Heart right ventricle (tissue), 16 donors: ENCODE measurements at regions not wholly inside any gene's neighbourhood (a gene's known extent, or its start where the extent isn't known, plus 50 kb on each side); places are given as distances from the start of the nearest gene placed in this dataset.

ENCODE experiments used
- ATAC-seq, 8 donors: fragments of 200-7000 bp; cut with Tn5 transposase; one replicate each; pipeline ENCODE4 v1.9.1; 2020; ENCODE audit warnings: mild to moderate bottlenecking in 8 of 8, moderate library complexity in 8 of 8, moderate number of reproducible peaks in 1 of 8
- DNase-seq, 2 donors: peaks; one replicate each; pipeline ENCODE4 v3.0.0-alpha.2; 2020
- H3K27ac ChIP-seq, 10 donors: fragments of 200-600 bp; sonication (generic) in 2 of 10; one replicate each; pipeline versions ENCODE4 v1.5.0 to v1.8.0; 2020 to 2022; ENCODE audit warnings: mild to moderate bottlenecking in 3 of 10
- H3K27me3 ChIP-seq, 7 donors: fragments of 200-600 bp; one replicate each; pipeline ENCODE4 v1.8.0; 2021 to 2022; ENCODE audit warnings: mild to moderate bottlenecking in 2 of 7
- H3K36me3 ChIP-seq, 9 donors: fragments of 200-600 bp; sonication (generic) in 1 of 9; one replicate each; pipeline versions ENCODE4 v1.5.0 to v1.8.0; 2020 to 2022; ENCODE audit warnings: mild to moderate bottlenecking in 2 of 9
- H3K4me1 ChIP-seq, 9 donors: fragments of 200-600 bp; sonication (generic) in 1 of 9; one replicate each; pipeline versions ENCODE4 v1.5.0 to v1.8.0; 2020 to 2022; ENCODE audit warnings: mild to moderate bottlenecking in 4 of 9
- H3K4me3 ChIP-seq, 10 donors: fragments of 200-600 bp; sonication (generic) in 2 of 10; one replicate each; pipeline versions ENCODE4 v1.5.0 to v1.8.0; 2020 to 2022; ENCODE audit warnings: mild to moderate bottlenecking in 7 of 10, moderate library complexity in 2 of 10
- H3K9me3 ChIP-seq, 11 donors: fragments of 200-600 bp in 10 of 11; sonication (generic) in 2 of 11; one replicate each; pipeline versions ENCODE4 v1.5.0 to v1.8.0; 2013 to 2022; ENCODE audit warnings: mild to moderate bottlenecking in 2 of 11, control low read depth in 1 of 11, moderate library complexity in 1 of 11
- WGBS, 2 donors: extraction: QIAGEN DNeasy Blood & Tissue Kit; methylation state at CpG; one replicate each; pipeline ENCODE4 v1.1.7; 2013; ENCODE audit warnings: inconsistent platforms in 1 of 2; 5-methylcytosine and 5-hydroxymethylcytosine counted together
- intact Hi-C, 10 donors: fragments of 100-400 bp; cut with DNase I; formaldehyde crosslinking; loops; one replicate each; pipeline versions ENCODE4 v1.11.1 to v1.14.2; 2022
- TF ChIP-seq, protein P1 (sequence below), 9 donors: fragments of 200-600 bp; sonication (generic) in 2 of 9; IDR thresholded peaks; one replicate each; pipeline versions ENCODE4 v1.5.0 to v1.8.0; 2021 to 2022; ENCODE audit warnings: antibody characterized with exemption in 9 of 9, mild to moderate bottlenecking in 5 of 9, moderate library complexity in 1 of 9
- donor health status: Arrhythmogenic right ventricular cardiomyopathy.
- donor health status: ischemic (EF 13 %, LVEDD 7.1; RV severe dilation, severe dysfunction).
- donor health status: healthy with polysubstance abuse.
- donor health status: DM: no; HTN: yes; CAD: no.
- donor health status: DM: no; HTN: no; CAD: no.
- donor health status: ischemic (EF 25% LVEDD 6.9; RV normal size, moderate dysfunction).
- donor health status: ischemic (EF 25% LVEDD 5.7; RV mildly dilated, moderate dysfunction).
- donor health status: healthy.
- donor health status: DM: yes; HTN: yes; CAD: no.
- donor health status: Ischemic cardiomyopathy.
- donor health status: ischemic (EF 35%, LVEDD 5.7; RV mildly dilated, moderate dysfunction).
- donor health status: nonischemic (EF 11% LVEDD 7.7; RV severe dilation, severe dysfunction).
- donor health status: DM: yes; HTN: yes; CAD: no.
- donor health status: PGD.
- donor health status: ischemic (EF 29% LVEDD 5.4; RV normal size, mild dysfunction).
- donor health status: nonischemic (EF 23%, LVEDD 6.1; RV moderate dilation, normal function).

DNA sequence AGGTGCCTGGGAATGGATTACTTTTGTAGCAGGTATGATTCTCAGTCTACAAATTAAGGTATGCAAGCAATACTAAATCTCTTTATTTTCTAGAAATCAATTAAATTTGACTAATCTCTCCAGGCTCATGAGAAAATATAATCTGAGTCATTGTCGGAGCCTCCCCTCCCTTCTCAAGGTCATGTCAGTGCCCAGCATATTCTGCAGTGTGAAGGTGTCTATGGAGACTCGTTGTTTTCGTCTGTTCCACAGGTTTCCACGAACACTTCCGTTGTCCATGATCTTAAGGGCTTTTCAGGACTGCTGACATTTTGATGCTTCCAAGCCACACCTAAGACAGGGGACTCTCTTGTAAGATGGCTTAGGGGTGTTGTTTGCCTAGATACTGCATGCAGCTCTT, 56.6 kb upstream of the SCOC start:
- intact Hi-C loops, result no loop called here
- Histone ChIP-seq H3K36me3 (no peaks in the 10 kb centered on the region), H3K27ac (no peak overlapping the region), H3K27me3 (no peaks in the 10 kb centered on the region), H3K9me3 (peaks cover 0 to 7% (median 0%) of the 10 kb centered on the region in 11 donors), H3K4me3 (no peak overlapping the region), H3K4me1 (peaks cover 0 to 4% (median 0%) of the 10 kb centered on the region in 9 donors)
- TF ChIP-seq, protein P1, sequence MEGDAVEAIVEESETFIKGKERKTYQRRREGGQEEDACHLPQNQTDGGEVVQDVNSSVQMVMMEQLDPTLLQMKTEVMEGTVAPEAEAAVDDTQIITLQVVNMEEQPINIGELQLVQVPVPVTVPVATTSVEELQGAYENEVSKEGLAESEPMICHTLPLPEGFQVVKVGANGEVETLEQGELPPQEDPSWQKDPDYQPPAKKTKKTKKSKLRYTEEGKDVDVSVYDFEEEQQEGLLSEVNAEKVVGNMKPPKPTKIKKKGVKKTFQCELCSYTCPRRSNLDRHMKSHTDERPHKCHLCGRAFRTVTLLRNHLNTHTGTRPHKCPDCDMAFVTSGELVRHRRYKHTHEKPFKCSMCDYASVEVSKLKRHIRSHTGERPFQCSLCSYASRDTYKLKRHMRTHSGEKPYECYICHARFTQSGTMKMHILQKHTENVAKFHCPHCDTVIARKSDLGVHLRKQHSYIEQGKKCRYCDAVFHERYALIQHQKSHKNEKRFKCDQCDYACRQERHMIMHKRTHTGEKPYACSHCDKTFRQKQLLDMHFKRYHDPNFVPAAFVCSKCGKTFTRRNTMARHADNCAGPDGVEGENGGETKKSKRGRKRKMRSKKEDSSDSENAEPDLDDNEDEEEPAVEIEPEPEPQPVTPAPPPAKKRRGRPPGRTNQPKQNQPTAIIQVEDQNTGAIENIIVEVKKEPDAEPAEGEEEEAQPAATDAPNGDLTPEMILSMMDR (IDR thresholded peaks at IDR 0.05), result no peak
- DNase-seq (no peak), ATAC-seq (no peak)
- 63 to 71% methylated on average over 5 of the region's 5 CpGs for WGBS, 2 donors

DNA sequence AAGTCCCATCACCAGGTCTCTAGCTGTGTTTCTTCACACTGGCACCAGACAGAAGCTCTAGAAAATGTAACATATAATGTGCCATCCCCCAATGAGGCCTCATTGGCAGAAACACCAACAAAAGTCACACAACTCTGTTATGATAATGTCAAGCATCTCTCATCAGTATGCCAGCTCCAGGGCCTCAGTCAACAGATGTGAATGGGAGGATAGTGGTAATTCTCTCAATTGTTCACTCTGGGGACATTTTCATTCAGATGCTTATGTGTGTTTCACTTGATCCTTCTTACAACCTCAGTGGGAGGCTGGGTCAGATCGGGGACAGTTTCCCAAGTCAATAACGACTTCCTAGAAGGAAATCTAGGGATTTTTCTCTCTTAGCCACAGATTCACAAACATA, 57.5 kb upstream of the SCOC start:
- no peak overlapping the region for H3K27ac ChIP-seq
- H3K9me3 ChIP-seq, result no peaks in the 10 kb centered on the region
- H3K4me3 ChIP-seq, result no peak overlapping the region
- 73 to 78% methylated on average over 2 of the region's 2 CpGs for WGBS, 2 donors
- peaks cover 0 to 9% (median 0%) of the 10 kb centered on the region in 9 donors for H3K4me1 ChIP-seq
- intact Hi-C loops, result no loop called here
- H3K27me3 ChIP-seq, result no peaks in the 10 kb centered on the region
- ATAC-seq, result no peak
- TF ChIP-seq, protein P1 (IDR thresholded peaks at IDR 0.05), result no peak
- no peaks in the 10 kb centered on the region for H3K36me3 ChIP-seq
- DNase-seq, result no peak

DNA sequence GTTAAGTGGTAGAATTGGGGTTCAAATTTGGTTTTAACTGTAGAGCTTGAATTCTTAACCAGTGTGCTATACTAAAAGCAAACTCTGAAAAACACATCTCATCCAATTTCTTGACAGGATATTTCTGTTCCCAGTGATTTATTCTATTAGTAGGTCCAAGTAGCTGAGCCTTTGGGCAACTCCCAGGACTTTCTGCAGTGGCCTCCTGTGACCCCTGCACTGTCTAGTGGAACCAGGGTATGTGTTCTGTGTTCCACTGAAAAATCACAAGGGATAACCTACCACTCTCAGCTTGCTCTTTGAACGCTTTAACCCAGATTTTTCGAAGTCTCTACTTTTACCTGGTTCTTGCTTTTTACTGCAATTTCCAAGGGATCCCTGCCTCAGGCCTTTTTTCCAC, 58.0 kb upstream of the SCOC start:
- H3K9me3 ChIP-seq, result no peaks in the 10 kb centered on the region
- no peak overlapping the region for H3K4me3 ChIP-seq
- H3K4me1 ChIP-seq, result peaks cover 0 to 9% (median 0%) of the 10 kb centered on the region in 9 donors
- DNase-seq, result no peak
- 88 to 98% methylated on average over 2 of the region's 2 CpGs for WGBS, 2 donors
- no peaks in the 10 kb centered on the region for H3K27me3 ChIP-seq
- H3K27ac ChIP-seq, result no peak overlapping the region
- intact Hi-C loops, result no loop called here
- TF ChIP-seq, protein P1 (IDR thresholded peaks at IDR 0.05), result no peak
- H3K36me3 ChIP-seq, result no peaks in the 10 kb centered on the region
- ATAC-seq, result no peak

DNA sequence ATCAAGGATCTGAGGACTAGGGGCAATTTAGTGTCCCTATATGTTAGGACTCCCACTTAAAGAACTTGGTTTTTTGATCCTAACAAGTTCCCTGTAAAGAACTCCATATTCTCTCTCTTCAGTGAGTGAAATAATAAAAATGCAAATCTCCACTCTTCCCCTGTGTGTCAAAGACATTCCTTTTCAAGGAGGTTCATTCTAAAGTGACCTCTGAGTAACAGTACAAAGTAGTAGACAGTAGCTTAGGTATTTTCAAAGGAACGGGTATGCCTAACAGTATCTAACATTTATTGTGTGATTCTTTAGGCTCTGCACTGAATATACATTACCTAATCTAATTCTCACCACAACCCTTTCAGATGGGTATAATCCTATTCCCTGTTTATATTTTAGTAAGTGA, 58.4 kb upstream of the SCOC start:
- WGBS, 2 donors, result 90 to 95% methylated on average over 1 of the region's 1 CpG
- ATAC-seq (no peak), DNase-seq (no peak)
- peaks cover 0 to 9% (median 0%) of the 10 kb centered on the region in 9 donors for H3K4me1 ChIP-seq
- TF ChIP-seq, protein P1 (IDR thresholded peaks at IDR 0.05), result no peak
- no peaks in the 10 kb centered on the region for H3K9me3 ChIP-seq
- intact Hi-C loops, result no loop called here
- no peaks in the 10 kb centered on the region for H3K36me3 ChIP-seq
- H3K4me3 ChIP-seq, result no peak overlapping the region
- H3K27ac ChIP-seq, result no peak overlapping the region
- H3K27me3 ChIP-seq, result no peaks in the 10 kb centered on the region
